HTR-8/SVneo (cell line): ENCODE measurements at regions not wholly inside any gene's neighbourhood (a gene's known extent, or its start where the extent isn't known, plus 50 kb on each side); places are given as distances from the start of the nearest gene placed in this dataset.
"Not testable (repeated sequence)": the region's sequence is repeated elsewhere in the genome, so short reads cannot be mapped to it uniquely, and the experiment has no call there.

Source experiments
- DNase-seq: peaks from one replicate; pipeline ENCODE4 v3.0.0; 2011; ENCODE audit warnings: low spot score, mixed read lengths; ENCODE audit not compliant: insufficient read length
- FAIRE-seq: peaks from 2 replicates; lab custom pipeline; 2011; peaks lifted over from hg19 to GRCh38; lab: Jason Lieb, UNC

- DNase-seq (no peak), FAIRE-seq (no peak)
Measured at GRCh38 chr1:83318366-83318765, 680.6 kb downstream of the TTLL7 start.

- DNase-seq, FAIRE-seq: not testable (repeated sequence)
Measured at GRCh38 chr1:83315446-83315845, 683.5 kb downstream of the TTLL7 start.

- FAIRE-seq, result not testable (repeated sequence)
Measured at GRCh38 chr1:83310161-83310560, 688.8 kb downstream of the TTLL7 start.

GRCh38 chr1:83309035-83309434 lies 689.9 kb downstream of the TTLL7 start:
- not testable (repeated sequence) for FAIRE-seq, DNase-seq

More at GRCh38 chr1:83310161-83310560, 688.8 kb downstream of the TTLL7 start:
- not testable (repeated sequence) for DNase-seq

GRCh38 chr1:83306811-83307210 lies 692.1 kb downstream of the TTLL7 start:
- DNase-seq, FAIRE-seq: not testable (repeated sequence)

- not testable (repeated sequence) for FAIRE-seq
Measured at GRCh38 chr1:83295594-83295993, 703.3 kb downstream of the TTLL7 start.

GRCh38 chr1:83287391-83287790 lies 711.5 kb downstream of the TTLL7 start:
- not testable (repeated sequence) for FAIRE-seq, DNase-seq

More at GRCh38 chr1:83295594-83295993, 703.3 kb downstream of the TTLL7 start:
- not testable (repeated sequence) for DNase-seq

GRCh38 chr1:83274656-83275055 lies 724.3 kb downstream of the TTLL7 start:
- not testable (repeated sequence) for DNase-seq, FAIRE-seq

GRCh38 chr1:83272484-83272883 lies 726.4 kb downstream of the TTLL7 start:
- FAIRE-seq, DNase-seq: not testable (repeated sequence)

GRCh38 chr1:83271834-83272233 lies 727.1 kb downstream of the TTLL7 start:
- FAIRE-seq, DNase-seq: not testable (repeated sequence)

- DNase-seq, FAIRE-seq: not testable (repeated sequence)
Measured at GRCh38 chr1:83270801-83271200, 728.1 kb downstream of the TTLL7 start.

GRCh38 chr1:83263808-83264207 lies 735.1 kb downstream of the TTLL7 start:
- not testable (repeated sequence) for DNase-seq, FAIRE-seq

GRCh38 chr1:83251687-83252086 lies 747.2 kb downstream of the TTLL7 start:
- FAIRE-seq, DNase-seq: not testable (repeated sequence)

- DNase-seq, FAIRE-seq: not testable (repeated sequence)
Measured at GRCh38 chr1:83246780-83247179, 752.2 kb downstream of the TTLL7 start.

- FAIRE-seq, DNase-seq: not testable (repeated sequence)
Measured at GRCh38 chr1:83244832-83245231, 754.1 kb downstream of the TTLL7 start.

GRCh38 chr1:83239568-83239967 lies 759.4 kb downstream of the TTLL7 start:
- DNase-seq, FAIRE-seq: not testable (repeated sequence)

GRCh38 chr1:83238654-83239053 lies 760.3 kb downstream of the TTLL7 start:
- FAIRE-seq, DNase-seq: not testable (repeated sequence)

- not testable (repeated sequence) for FAIRE-seq, DNase-seq
Measured at GRCh38 chr1:83219788-83220187, 779.1 kb downstream of the TTLL7 start.

- FAIRE-seq, DNase-seq: not testable (repeated sequence)
Measured at GRCh38 chr1:83218036-83218716, 780.8 kb downstream of the TTLL7 start.

- FAIRE-seq, DNase-seq: not testable (repeated sequence)
Measured at GRCh38 chr1:83214317-83214716, 784.6 kb downstream of the TTLL7 start.

- not testable (repeated sequence) for FAIRE-seq, DNase-seq
Measured at GRCh38 chr1:83213648-83214047, 785.3 kb downstream of the TTLL7 start.
